ENCODE measurements at regions not wholly inside any gene's neighbourhood (a gene's known extent, or its start where the extent isn't known, plus 50 kb on each side); places are given as distances from the start of the nearest gene placed in this dataset.

DNA sequence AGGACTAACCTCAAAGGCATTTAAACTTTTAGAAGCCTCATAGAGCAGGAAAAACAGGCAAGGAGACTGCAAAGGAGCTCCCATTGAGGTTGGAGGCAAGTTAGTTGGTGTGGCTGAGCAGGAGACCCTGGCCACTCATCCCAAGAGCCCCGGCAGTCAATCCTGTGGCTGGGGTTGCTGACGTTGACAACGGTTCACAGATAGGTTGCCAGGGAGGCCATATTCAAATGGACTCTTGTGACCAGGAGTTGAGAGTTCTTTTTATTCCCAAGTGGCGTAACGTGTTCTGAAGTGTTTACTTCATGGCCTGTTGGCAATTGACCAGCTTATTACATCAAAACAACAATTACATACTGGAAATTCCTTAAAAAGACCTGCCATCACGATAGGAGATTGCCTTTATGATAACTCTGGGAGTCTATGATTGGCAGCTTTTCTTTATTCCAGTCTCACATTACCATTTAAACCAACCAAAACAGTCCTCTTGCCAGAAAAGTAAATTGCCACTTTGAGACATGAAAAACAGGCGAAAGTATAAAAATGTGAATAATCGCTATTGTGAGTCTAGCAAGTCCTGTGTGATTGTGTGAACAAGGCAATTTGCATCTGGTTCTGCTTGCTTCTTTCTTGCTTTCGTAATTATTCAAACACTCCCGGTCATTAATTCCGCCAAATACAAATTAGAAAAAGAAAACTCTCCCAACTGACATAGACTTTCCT, 394.9 kb downstream of the MED10 start:
- no peak overlapping the region for H3K27ac Mint-ChIP-seq

GRCh38 chr5:5981562-5981961, 396.8 kb downstream of the MED10 start:
- Mint-ChIP-seq H3K4me1 (no peaks in the 10 kb centered on the region), H3K4me3 (no peak overlapping the region), H3K27ac (no peak overlapping the region), H3K27me3 (peaks cover 15% of the 10 kb centered on the region), H3K9me3 (no peaks in the 10 kb centered on the region), H3K36me3 (no peaks in the 10 kb centered on the region)
- no peak for ATAC-seq (ENCODE audit: low read depth)
- DNase-seq (ENCODE audit: low spot score in 2 of 2), result no peak

More for the DNA sequence above, 394.9 kb downstream of the MED10 start:
- ATAC-seq (ENCODE audit: low read depth), result no peak
- peaks cover 11% of the 10 kb centered on the region for H3K27me3 Mint-ChIP-seq
- DNase-seq (ENCODE audit: low spot score in 2 of 2), result no peak
- peaks cover 1% of the 10 kb centered on the region for H3K9me3 Mint-ChIP-seq
- no peaks in the 10 kb centered on the region for H3K4me1 Mint-ChIP-seq
- no peak overlapping the region for H3K4me3 Mint-ChIP-seq
- H3K36me3 Mint-ChIP-seq, result no peaks in the 10 kb centered on the region

GRCh38 chr5:5980538-5980895, 397.8 kb downstream of the MED10 start:
- no peaks in the 10 kb centered on the region for H3K4me1 Mint-ChIP-seq
- no peaks in the 10 kb centered on the region for H3K36me3 Mint-ChIP-seq
- ATAC-seq (ENCODE audit: low read depth), result no peak
- no peak overlapping the region for H3K4me3 Mint-ChIP-seq
- H3K9me3 Mint-ChIP-seq, result no peaks in the 10 kb centered on the region
- peaks cover 18% of the 10 kb centered on the region for H3K27me3 Mint-ChIP-seq
- no peak overlapping the region for H3K27ac Mint-ChIP-seq
- no peak for DNase-seq (ENCODE audit: low spot score in 2 of 2)

DNA sequence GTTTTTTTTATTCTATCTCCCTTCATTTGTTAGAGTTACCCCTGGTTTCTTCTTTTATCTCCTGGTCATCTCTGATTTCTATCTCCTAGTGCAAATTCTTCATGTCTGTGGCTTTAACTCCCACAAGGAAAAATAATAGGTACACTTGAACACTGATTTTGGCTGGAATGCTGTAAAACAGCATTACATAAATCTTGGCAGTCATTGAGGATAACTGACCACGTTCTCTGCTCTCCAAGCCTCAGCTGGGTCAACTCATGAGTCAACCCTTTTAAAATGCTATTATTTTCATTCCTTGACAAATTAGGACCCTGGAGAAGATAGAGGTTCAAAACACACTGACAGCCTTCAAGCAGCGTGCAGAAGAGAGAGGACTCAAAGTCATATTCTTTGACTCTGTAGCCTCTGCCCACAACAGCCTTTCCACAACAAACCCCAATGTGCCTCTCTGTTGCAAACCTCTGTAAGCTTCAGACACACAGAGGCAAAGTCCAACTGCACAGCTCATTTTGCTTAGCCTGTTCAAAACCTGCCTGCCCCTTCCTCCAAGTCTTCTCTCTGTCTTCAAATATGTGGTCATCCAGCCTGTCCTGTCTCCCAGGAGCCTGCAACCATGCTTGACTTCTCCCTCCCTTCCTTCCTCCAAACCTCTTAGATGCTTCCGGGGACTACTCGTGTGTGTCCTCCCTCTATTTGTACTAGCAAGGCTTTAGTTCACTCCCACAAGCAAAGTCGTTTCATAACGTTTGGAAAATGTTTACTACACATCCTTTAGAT, 398.4 kb downstream of the MED10 start:
- H3K4me3 Mint-ChIP-seq, result no peak overlapping the region
- no peaks in the 10 kb centered on the region for H3K36me3 Mint-ChIP-seq
- no peak overlapping the region for H3K27ac Mint-ChIP-seq
- no peak for DNase-seq (ENCODE audit: low spot score in 2 of 2)
- H3K27me3 Mint-ChIP-seq, result peaks cover 21% of the 10 kb centered on the region
- H3K9me3 Mint-ChIP-seq, result no peaks in the 10 kb centered on the region
- no peak for ATAC-seq (ENCODE audit: low read depth)
- H3K4me1 Mint-ChIP-seq, result no peaks in the 10 kb centered on the region

DNA sequence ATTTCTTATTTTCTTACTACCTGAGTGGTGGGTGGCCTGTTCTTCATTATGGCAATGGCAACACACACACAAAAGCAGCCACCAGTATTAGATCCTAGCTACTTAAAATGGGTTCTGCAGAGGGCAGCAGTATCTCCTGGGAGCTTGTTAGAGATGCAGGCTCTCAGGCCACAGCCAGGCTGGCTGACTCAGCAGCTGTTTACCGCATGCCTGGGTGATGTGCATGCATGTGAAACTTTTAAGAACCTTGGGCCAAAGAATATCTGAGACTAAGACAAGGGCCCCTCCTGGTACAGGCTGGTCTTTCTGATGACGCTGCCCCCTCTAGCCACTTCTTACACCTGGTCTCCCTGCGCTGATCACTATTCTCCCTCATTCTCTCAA, 399.0 kb downstream of the MED10 start:
- ATAC-seq (ENCODE audit: low read depth), result no peak
- H3K4me3 Mint-ChIP-seq, result no peak overlapping the region
- no peaks in the 10 kb centered on the region for H3K4me1 Mint-ChIP-seq
- no peak overlapping the region for H3K27ac Mint-ChIP-seq
- peaks cover 21% of the 10 kb centered on the region for H3K27me3 Mint-ChIP-seq
- no peaks in the 10 kb centered on the region for H3K36me3 Mint-ChIP-seq
- no peak for DNase-seq (ENCODE audit: low spot score in 2 of 2)
- H3K9me3 Mint-ChIP-seq, result no peaks in the 10 kb centered on the region

DNA sequence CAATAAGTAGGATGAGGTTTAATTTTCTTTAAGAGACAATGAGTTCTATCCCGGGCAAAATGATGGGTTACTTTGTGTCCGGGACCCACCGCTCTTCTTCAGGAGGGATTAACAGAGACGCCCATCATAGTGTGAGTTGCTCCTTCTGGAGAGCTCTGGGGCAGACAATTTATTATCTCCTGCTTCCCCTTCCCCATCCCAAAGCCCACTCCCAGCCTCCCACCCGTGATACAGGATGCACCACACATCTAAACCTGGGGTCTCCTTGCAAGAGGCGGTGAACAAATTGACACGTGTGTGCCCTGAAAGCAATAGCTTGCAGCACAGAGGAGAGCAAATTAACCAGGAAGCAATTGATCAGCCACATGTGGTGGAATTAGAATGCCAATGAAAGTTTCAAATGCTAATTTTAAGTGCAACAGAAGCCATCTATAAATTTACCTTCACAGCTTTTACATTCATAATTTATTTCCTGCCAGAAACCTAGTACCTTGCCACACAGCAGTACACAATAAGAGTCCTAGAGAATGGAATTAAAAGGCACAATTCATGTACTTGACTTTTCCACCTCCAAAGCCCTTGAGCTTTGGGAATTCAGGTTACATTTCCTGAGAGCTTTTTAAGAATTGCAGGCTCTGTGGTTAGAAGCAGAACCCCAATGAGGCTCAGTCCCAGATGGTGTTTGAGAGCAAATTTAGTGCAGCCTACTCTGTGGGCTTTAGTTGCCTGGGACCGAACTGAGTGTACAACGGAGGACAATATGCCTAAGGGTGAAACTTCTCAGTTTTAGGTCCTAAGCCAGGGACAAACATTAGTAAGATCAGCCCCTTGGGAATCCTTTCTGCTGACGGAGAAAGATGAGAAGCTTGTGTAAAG, 399.6 kb downstream of the MED10 start:
- Mint-ChIP-seq H3K4me1 (no peaks in the 10 kb centered on the region), H3K27me3 (peaks cover 22% of the 10 kb centered on the region), H3K9me3 (no peaks in the 10 kb centered on the region), H3K4me3 (no peak overlapping the region), H3K27ac (no peak overlapping the region), H3K36me3 (no peaks in the 10 kb centered on the region)
- ATAC-seq (ENCODE audit: low read depth), result no peak
- no peak for DNase-seq (ENCODE audit: low spot score in 2 of 2)

DNA sequence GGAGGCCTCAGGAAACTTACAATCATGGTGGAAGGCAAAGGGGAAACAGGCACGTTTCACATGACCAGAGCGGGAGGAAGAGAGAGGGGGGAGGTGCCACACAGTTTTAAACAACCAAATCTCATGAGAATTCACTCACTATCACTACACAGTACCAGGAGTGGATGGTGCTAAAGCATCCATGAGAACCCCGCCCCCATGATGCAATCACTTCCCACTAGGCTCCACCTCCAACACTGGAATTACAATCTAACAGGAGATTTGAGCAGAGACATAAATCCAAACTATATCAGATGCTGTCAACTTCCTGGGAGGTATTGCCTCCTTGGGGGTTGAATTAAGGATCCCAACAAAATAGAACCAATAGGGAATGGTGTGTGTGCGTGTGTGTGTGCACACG, 407.1 kb downstream of the MED10 start:
- Mint-ChIP-seq H3K27me3 (peaks cover 8% of the 10 kb centered on the region), H3K4me3 (no peak overlapping the region), H3K36me3 (peaks cover 2% of the 10 kb centered on the region), H3K9me3 (peaks cover 1% of the 10 kb centered on the region), H3K27ac (no peak overlapping the region), H3K4me1 (peaks cover 4% of the 10 kb centered on the region)
- DNase-seq (ENCODE audit: low spot score in 2 of 2) (no peak), ATAC-seq (ENCODE audit: low read depth) (no peak)

GRCh38 chr5:5969942-5970483, 408.3 kb downstream of the MED10 start:
- Mint-ChIP-seq H3K27me3 (peaks cover 9% of the 10 kb centered on the region), H3K9me3 (peaks cover 5% of the 10 kb centered on the region), H3K4me1 (peaks cover 4% of the 10 kb centered on the region), H3K36me3 (peaks cover 3% of the 10 kb centered on the region), H3K4me3 (no peak overlapping the region), H3K27ac (no peak overlapping the region)
- ATAC-seq (ENCODE audit: low read depth), result no peak
- DNase-seq (ENCODE audit: low spot score in 2 of 2), result no peak

- DNase-seq (ENCODE audit: low spot score in 2 of 2) (no peak), ATAC-seq (ENCODE audit: low read depth) (no peak)
- peaks cover 7% of the 10 kb centered on the region for H3K27me3 Mint-ChIP-seq
- H3K4me3 Mint-ChIP-seq, result no peak overlapping the region
- H3K9me3 Mint-ChIP-seq, result peaks cover 10% of the 10 kb centered on the region
- H3K4me1 Mint-ChIP-seq, result peaks cover 4% of the 10 kb centered on the region
- peaks cover 5% of the 10 kb centered on the region for H3K36me3 Mint-ChIP-seq
- H3K27ac Mint-ChIP-seq, result no peak overlapping the region
These were observed 409.4 kb downstream of the MED10 start for GRCh38 chr5:5968981-5969380.

- Mint-ChIP-seq H3K9me3 (peaks cover 10% of the 10 kb centered on the region), H3K27me3 (peaks cover 4% of the 10 kb centered on the region), H3K4me1 (peaks cover 4% of the 10 kb centered on the region), H3K4me3 (no peak overlapping the region), H3K27ac (no peak overlapping the region), H3K36me3 (peaks cover 5% of the 10 kb centered on the region)
- ATAC-seq (ENCODE audit: low read depth), result no peak
- DNase-seq (ENCODE audit: low spot score in 2 of 2), result no peak
These were observed 410.4 kb downstream of the MED10 start for GRCh38 chr5:5967944-5968343.

- peaks cover 4% of the 10 kb centered on the region for H3K27me3 Mint-ChIP-seq
- no peak for ATAC-seq (ENCODE audit: low read depth)
- H3K4me1 Mint-ChIP-seq, result peaks cover 4% of the 10 kb centered on the region
- H3K27ac Mint-ChIP-seq, result no peak overlapping the region
- peaks cover 10% of the 10 kb centered on the region for H3K9me3 Mint-ChIP-seq
- no peak for DNase-seq (ENCODE audit: low spot score in 2 of 2)
- no peak overlapping the region for H3K4me3 Mint-ChIP-seq
- peaks cover 5% of the 10 kb centered on the region for H3K36me3 Mint-ChIP-seq
These were observed 411.0 kb downstream of the MED10 start for GRCh38 chr5:5967373-5967772.

DNA sequence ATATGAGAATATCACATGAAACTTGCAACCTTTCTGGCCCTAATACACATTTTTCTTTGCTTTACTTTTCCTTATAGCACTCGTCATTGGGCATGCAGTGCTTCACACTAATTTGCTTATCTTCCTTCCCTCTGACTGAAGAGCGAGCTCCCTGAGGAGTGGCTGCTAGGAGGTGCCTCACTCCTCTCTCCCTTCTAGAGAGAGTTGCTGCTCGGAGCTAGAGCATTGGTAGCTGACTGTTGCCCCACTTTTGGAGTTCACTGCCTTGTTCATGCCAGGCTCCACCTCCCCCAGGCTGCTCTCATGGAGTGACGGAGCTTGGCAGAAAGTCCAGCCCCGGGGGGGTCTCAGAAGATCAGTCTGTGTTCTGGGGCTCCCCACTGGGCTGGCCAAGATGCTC, 413.2 kb downstream of the MED10 start:
- peaks cover 11% of the 10 kb centered on the region for H3K9me3 Mint-ChIP-seq
- DNase-seq (ENCODE audit: low spot score in 2 of 2) (no peak), ATAC-seq (ENCODE audit: low read depth) (no peak)
- H3K36me3 Mint-ChIP-seq, result peaks cover 3% of the 10 kb centered on the region
- H3K27ac Mint-ChIP-seq, result no peak overlapping the region
- H3K27me3 Mint-ChIP-seq, result peaks cover 2% of the 10 kb centered on the region
- H3K4me3 Mint-ChIP-seq, result no peak overlapping the region
- H3K4me1 Mint-ChIP-seq, result no peaks in the 10 kb centered on the region

- H3K36me3 Mint-ChIP-seq, result peaks cover 3% of the 10 kb centered on the region
- DNase-seq (ENCODE audit: low spot score in 2 of 2), result no peak
- ATAC-seq (ENCODE audit: low read depth), result no peak
- no peak overlapping the region for H3K27ac Mint-ChIP-seq
- H3K4me1 Mint-ChIP-seq, result no peaks in the 10 kb centered on the region
- peaks cover 13% of the 10 kb centered on the region for H3K9me3 Mint-ChIP-seq
- no peak overlapping the region for H3K4me3 Mint-ChIP-seq
- H3K27me3 Mint-ChIP-seq, result peaks cover 5% of the 10 kb centered on the region
These were observed 414.0 kb downstream of the MED10 start for GRCh38 chr5:5964347-5964746.

GRCh38 chr5:5957737-5958136, 420.6 kb downstream of the MED10 start:
- H3K36me3 Mint-ChIP-seq, result peaks cover 6% of the 10 kb centered on the region
- H3K9me3 Mint-ChIP-seq, result peaks cover 12% of the 10 kb centered on the region
- H3K27ac Mint-ChIP-seq, result no peak overlapping the region
- ATAC-seq (ENCODE audit: low read depth) (no peak), DNase-seq (ENCODE audit: low spot score in 2 of 2) (no peak)
- H3K4me3 Mint-ChIP-seq, result no peak overlapping the region
- peaks cover 28% of the 10 kb centered on the region for H3K27me3 Mint-ChIP-seq
- no peaks in the 10 kb centered on the region for H3K4me1 Mint-ChIP-seq
